NCI-H748 treated with DMSO at 0.1 percent for 48 hours (cell line): ENCODE measurements at regions not wholly inside any gene's neighbourhood (a gene's known extent, or its start where the extent isn't known, plus 50 kb on each side); places are given as distances from the start of the nearest gene placed in this dataset.
"Not testable (repeated sequence)": the region's sequence is repeated elsewhere in the genome, so short reads cannot be mapped to it uniquely, and the experiment has no call there.

ENCODE experiments used
- DNase-seq: peaks from one replicate; lab custom pipeline; 2025; lab: John Stamatoyannopoulos, UW

- DNase-seq, result no peak
These were observed 117.2 kb upstream of the ATP2B1 start for GRCh38 chr12:89825591-89826449.

GRCh38 chr12:89824822-89825221 is 116.2 kb upstream of the ATP2B1 start:
- no peak for DNase-seq

GRCh38 chr12:89822992-89823391 is 114.4 kb upstream of the ATP2B1 start:
- DNase-seq, result not testable (repeated sequence)

- DNase-seq, result no peak
These were observed 113.3 kb upstream of the ATP2B1 start for GRCh38 chr12:89821896-89822295.

GRCh38 chr12:89817501-89818226 is 109.0 kb upstream of the ATP2B1 start:
- no peak for DNase-seq

GRCh38 chr12:89815225-89815624 is 106.6 kb upstream of the ATP2B1 start:
- no peak for DNase-seq

GRCh38 chr12:89803412-89803811 is 94.8 kb upstream of the ATP2B1 start:
- no peak for DNase-seq

GRCh38 chr12:89801284-89801683 is 92.6 kb upstream of the ATP2B1 start:
- DNase-seq, result no peak

GRCh38 chr12:89800435-89800834 is 91.8 kb upstream of the ATP2B1 start:
- DNase-seq, result no peak

GRCh38 chr12:89799316-89799715 is 90.7 kb upstream of the ATP2B1 start:
- no peak for DNase-seq

- no peak for DNase-seq
These were observed 88.8 kb upstream of the ATP2B1 start for GRCh38 chr12:89797436-89797835.

- no peak for DNase-seq
These were observed 88.3 kb upstream of the ATP2B1 start for GRCh38 chr12:89796798-89797382.

- no peak for DNase-seq
These were observed 85.3 kb upstream of the ATP2B1 start for GRCh38 chr12:89793946-89794345.

- no peak for DNase-seq
These were observed 82.6 kb upstream of the ATP2B1 start for GRCh38 chr12:89791286-89791685.

- DNase-seq, result no peak
These were observed 81.2 kb upstream of the ATP2B1 start for GRCh38 chr12:89789862-89790261.

- no peak for DNase-seq
These were observed 79.1 kb upstream of the ATP2B1 start for GRCh38 chr12:89787763-89788162.

GRCh38 chr12:89786177-89786810 is 77.7 kb upstream of the ATP2B1 start:
- no peak for DNase-seq

GRCh38 chr12:89783359-89784060 is 74.9 kb upstream of the ATP2B1 start:
- no peak for DNase-seq

- DNase-seq, result no peak
These were observed 74.2 kb upstream of the ATP2B1 start for GRCh38 chr12:89782807-89783206.

GRCh38 chr12:89781946-89782550 is 73.4 kb upstream of the ATP2B1 start:
- no peak for DNase-seq

GRCh38 chr12:89781156-89781555 is 72.5 kb upstream of the ATP2B1 start:
- DNase-seq, result no peak
